Fibroblast of lung (primary cell): ENCODE measurements at regions not wholly inside any gene's neighbourhood (a gene's known extent, or its start where the extent isn't known, plus 50 kb on each side); places are given as distances from the start of the nearest gene placed in this dataset.
A peak's percentile ranks its signal among the peaks of the same experiment; 100 is the strongest.

Experiments used
- CTCF ChIP-seq, 2 donors: IDR thresholded peaks in 1 of 2; conservative IDR thresholded peaks in 1 of 2; 1 replicate in 1 of 2; 2 replicates in 1 of 2; pipeline ENCODE4 v1.5.1; 2011 to 2012; ENCODE audit warnings: low read length in 2 of 2, control low read depth in 1 of 2, inconsistent platforms in 1 of 2, low read depth in 1 of 2, mild to moderate bottlenecking in 1 of 2
- EZH2 ChIP-seq: IDR thresholded peaks from 2 replicates; pipeline ENCODE4 v1.5.1; 2012; ENCODE audit warnings: low read length, control low read depth, mild to moderate bottlenecking; ENCODE audit errors: missing control alignments

GRCh38 chr5:138653502-138653901, 78.3 kb upstream of the HSPA9 start:
- TF ChIP-seq CTCF (conservative IDR thresholded peaks at IDR 0.05 in 1 of 2, IDR thresholded peaks at IDR 0.05 in 1 of 2; ENCODE audit: low read depth in 1 of 2, low read length in 2 of 2) (peak; percentile 28 to 38), EZH2 (no peak)
